ENCODE measurements at regions not wholly inside any gene's neighbourhood (a gene's known extent, or its start where the extent isn't known, plus 50 kb on each side); places are given as distances from the start of the nearest gene placed in this dataset.

DNA sequence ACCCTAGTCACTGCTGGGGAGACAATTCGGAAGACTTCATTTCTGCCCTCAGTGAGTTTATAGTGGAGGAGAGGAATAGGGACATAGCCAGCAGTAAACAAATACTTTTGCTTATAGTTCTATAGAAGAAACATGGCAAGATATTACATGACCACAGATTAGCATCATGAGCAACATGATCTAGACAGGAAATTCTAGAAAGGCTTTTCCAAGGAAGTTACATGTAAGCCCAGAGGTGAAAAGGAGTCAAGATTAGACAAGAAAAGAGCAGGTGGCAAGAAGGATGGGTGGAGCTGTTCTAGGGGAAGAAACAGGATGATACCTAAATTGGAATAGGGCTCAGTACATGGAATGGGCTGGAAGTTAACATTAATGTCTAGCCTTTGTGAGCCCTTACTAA, 82.8 kb upstream of the MYO10 start:
- no peak overlapping the region for H3K18ac ChIP-seq (ENCODE audit: extremely low read depth, low read length)
- H4K91ac ChIP-seq (replicated peaks; ENCODE audit: insufficient read length, low read length), result no peak overlapping the region
- no peak for DNase-seq (ENCODE audit: low read depth in 1 of 2, low spot score in 2 of 2)
- no peak overlapping the region for H3K27ac ChIP-seq (ENCODE audit: low read depth, low read length)
- H3K4me1 ChIP-seq (replicated peaks in 1 of 4; ENCODE audit: control insufficient read depth in 3 of 4, insufficient read depth in 4 of 4, low read length in 3 of 4), result no peaks in the 10 kb centered on the region
- POLR2A ChIA-PET (ENCODE audit: partially characterized antibody), result no interaction called here
- no peak overlapping the region for H3K23ac ChIP-seq (ENCODE audit: insufficient read length)
- H2BK5ac ChIP-seq (ENCODE audit: low read depth, low read length), result no peak overlapping the region
- no peaks in the 10 kb centered on the region for H3K23me2 ChIP-seq (ENCODE audit: low read depth, low read length)
- H2AK5ac ChIP-seq (ENCODE audit: low read depth, low read length), result no peak overlapping the region
- H3K4me2 ChIP-seq (ENCODE audit: insufficient read depth in 1 of 2, low read depth in 2 of 2, low read length in 2 of 2), result no peak overlapping the region
- no peak overlapping the region for H2AFZ ChIP-seq (ENCODE audit: low read length)
- H3K9me3 ChIP-seq (ENCODE audit: insufficient read depth in 2 of 2, low read depth in 1 of 2, low read length in 1 of 2), result no peaks in the 10 kb centered on the region
- no peak overlapping the region for H4K8ac ChIP-seq (ENCODE audit: extremely low read depth, insufficient read depth, low read length)
- no peak overlapping the region for H3K14ac ChIP-seq (ENCODE audit: insufficient read length)
- no peak overlapping the region for H2BK15ac ChIP-seq (ENCODE audit: low read length)
- H3K56ac ChIP-seq (replicated peaks; ENCODE audit: insufficient read length, low read depth, low read length), result no peak overlapping the region
- WGBS, 2 experiments (ENCODE audit: extremely low coverage in 1 of 2, insufficient coverage in 1 of 2, insufficient read length in 1 of 2, insufficient replicate concordance in 2 of 2, low coverage in 1 of 2, low lambda C conversion rate in 2 of 2, missing lambda C conversion rate in 1 of 2), result 97% methylated on average over 1 of the region's 1 CpG; no CpG with 5 or more reads in 1 of the 2 experiments
- no peak overlapping the region for H3K9ac ChIP-seq (replicated peaks in 1 of 4; ENCODE audit: extremely low read depth in 1 of 4, low read depth in 3 of 4, low read length in 3 of 4)
- H2BK120ac ChIP-seq (replicated peaks; ENCODE audit: low read depth, low read length), result no peak overlapping the region
- no peak overlapping the region for H2BK20ac ChIP-seq (ENCODE audit: low read length)
- no peaks in the 10 kb centered on the region for H4K20me1 ChIP-seq (replicated peaks in 1 of 2; ENCODE audit: control insufficient read depth in 1 of 2, insufficient read depth in 2 of 2, low read length in 2 of 2)
- FAIRE-seq, result no peak
- no peak overlapping the region for H4K5ac ChIP-seq (ENCODE audit: insufficient read length, low read depth, low read length)
- no peak overlapping the region for H3K4me3 ChIP-seq (ENCODE audit: extremely low read depth in 1 of 4, insufficient read depth in 2 of 4, low read depth in 3 of 4, low read length in 4 of 4)
- H3K4ac ChIP-seq (replicated peaks; ENCODE audit: insufficient read length, low read depth, low read length), result no peak overlapping the region
- TF ChIP-seq TCF12 (IDR thresholded peaks at IDR 0.05; ENCODE audit: low read depth, low read length), result no peak
- TF ChIP-seq, protein P1, sequence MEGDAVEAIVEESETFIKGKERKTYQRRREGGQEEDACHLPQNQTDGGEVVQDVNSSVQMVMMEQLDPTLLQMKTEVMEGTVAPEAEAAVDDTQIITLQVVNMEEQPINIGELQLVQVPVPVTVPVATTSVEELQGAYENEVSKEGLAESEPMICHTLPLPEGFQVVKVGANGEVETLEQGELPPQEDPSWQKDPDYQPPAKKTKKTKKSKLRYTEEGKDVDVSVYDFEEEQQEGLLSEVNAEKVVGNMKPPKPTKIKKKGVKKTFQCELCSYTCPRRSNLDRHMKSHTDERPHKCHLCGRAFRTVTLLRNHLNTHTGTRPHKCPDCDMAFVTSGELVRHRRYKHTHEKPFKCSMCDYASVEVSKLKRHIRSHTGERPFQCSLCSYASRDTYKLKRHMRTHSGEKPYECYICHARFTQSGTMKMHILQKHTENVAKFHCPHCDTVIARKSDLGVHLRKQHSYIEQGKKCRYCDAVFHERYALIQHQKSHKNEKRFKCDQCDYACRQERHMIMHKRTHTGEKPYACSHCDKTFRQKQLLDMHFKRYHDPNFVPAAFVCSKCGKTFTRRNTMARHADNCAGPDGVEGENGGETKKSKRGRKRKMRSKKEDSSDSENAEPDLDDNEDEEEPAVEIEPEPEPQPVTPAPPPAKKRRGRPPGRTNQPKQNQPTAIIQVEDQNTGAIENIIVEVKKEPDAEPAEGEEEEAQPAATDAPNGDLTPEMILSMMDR (IDR thresholded peaks at IDR 0.05; ENCODE audit: control extremely low read depth in 1 of 3, insufficient read depth in 1 of 3, low read depth in 1 of 3, low read length in 3 of 3), result no peak
- TF ChIP-seq CBX5 (IDR thresholded peaks at IDR 0.05; ENCODE audit: low read depth, low read length), result no peak
- no peak for TF ChIP-seq RBBP5 (IDR thresholded peaks at IDR 0.05; ENCODE audit: borderline replicate concordance, low read depth, low read length)
- no peaks in the 10 kb centered on the region for H3K79me2 ChIP-seq (ENCODE audit: control insufficient read depth in 1 of 2, insufficient read depth in 2 of 2, low read length in 2 of 2)
- no peaks in the 10 kb centered on the region for H3K36me3 ChIP-seq (ENCODE audit: control insufficient read depth in 2 of 4, insufficient read depth in 4 of 4, low read length in 3 of 4)
- CTCF ChIA-PET (ENCODE audit: partially characterized antibody), result interaction anchor here (0.5 to 3.1 kb wide), 5 partner anchors 25 to 1331 kb away, joined by 3 to 13 read pairs (median 3); no protein-coding TSS in a partner anchor
- H2BK12ac ChIP-seq (ENCODE audit: low read depth, low read length), result no peak overlapping the region
- no peaks in the 10 kb centered on the region for H3K79me1 ChIP-seq (ENCODE audit: low read depth, low read length)
- no peaks in the 10 kb centered on the region for H3K27me3 ChIP-seq (replicated peaks in 1 of 4; ENCODE audit: control insufficient read depth in 3 of 4, extremely low read depth in 1 of 4, insufficient read depth in 3 of 4, low read length in 3 of 4)

All from H1 (cell line).